ENCODE measurements at regions not wholly inside any gene's neighbourhood (a gene's known extent, or its start where the extent isn't known, plus 50 kb on each side); places are given as distances from the start of the nearest gene placed in this dataset.
"Not testable (repeated sequence)": the region's sequence is repeated elsewhere in the genome, so short reads cannot be mapped to it uniquely, and the experiment has no call there.

DNA sequence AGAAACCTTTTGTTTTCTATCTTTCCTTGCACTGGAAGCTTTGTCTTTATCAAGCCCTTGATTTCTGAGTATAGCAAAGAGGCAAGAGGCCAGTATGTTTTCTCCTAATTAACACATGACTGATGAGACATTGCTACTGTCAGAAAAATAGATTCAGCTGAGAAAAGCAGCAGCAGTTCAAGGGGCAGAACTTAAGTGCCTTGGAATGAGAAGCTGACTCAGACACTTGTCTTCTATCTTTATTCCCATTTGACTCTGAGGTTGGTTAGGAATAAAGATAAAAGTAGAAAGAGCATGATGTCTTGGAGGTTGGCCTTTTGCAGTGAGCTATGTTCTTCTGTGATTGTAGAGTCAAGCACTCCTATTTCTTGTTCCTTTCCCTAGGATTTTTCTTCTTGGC, 79.1 kb upstream of the MAN1A1 start:
- TF ChIP-seq ZFX (IDR thresholded peaks at IDR 0.05) = no peak
- TF ChIP-seq, protein P1, sequence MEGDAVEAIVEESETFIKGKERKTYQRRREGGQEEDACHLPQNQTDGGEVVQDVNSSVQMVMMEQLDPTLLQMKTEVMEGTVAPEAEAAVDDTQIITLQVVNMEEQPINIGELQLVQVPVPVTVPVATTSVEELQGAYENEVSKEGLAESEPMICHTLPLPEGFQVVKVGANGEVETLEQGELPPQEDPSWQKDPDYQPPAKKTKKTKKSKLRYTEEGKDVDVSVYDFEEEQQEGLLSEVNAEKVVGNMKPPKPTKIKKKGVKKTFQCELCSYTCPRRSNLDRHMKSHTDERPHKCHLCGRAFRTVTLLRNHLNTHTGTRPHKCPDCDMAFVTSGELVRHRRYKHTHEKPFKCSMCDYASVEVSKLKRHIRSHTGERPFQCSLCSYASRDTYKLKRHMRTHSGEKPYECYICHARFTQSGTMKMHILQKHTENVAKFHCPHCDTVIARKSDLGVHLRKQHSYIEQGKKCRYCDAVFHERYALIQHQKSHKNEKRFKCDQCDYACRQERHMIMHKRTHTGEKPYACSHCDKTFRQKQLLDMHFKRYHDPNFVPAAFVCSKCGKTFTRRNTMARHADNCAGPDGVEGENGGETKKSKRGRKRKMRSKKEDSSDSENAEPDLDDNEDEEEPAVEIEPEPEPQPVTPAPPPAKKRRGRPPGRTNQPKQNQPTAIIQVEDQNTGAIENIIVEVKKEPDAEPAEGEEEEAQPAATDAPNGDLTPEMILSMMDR (conservative IDR thresholded peaks at IDR 0.05) = no peak
- H3K27ac ChIP-seq = no peak overlapping the region

DNA sequence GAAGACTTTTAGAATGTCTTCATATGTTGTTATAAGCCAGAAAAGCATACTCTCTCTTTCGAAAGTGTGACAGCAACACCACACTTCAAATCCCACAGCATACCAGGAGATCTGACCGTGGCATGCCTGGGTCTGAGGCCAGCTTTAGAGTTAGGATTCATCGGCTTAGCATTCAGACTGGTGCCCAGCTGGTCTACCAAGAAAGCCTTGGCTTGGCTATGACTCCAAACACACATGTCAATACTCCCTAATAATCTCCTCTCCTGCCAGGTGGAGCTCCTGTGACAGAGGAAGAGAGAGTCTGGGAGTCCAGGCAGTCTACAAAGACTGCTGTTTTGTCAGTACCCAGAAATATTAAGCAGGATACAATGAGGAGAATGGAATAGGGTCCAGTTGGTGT, 77.1 kb upstream of the MAN1A1 start:
- TF ChIP-seq, protein P1 (conservative IDR thresholded peaks at IDR 0.05) = no peak
- TF ChIP-seq ZFX (IDR thresholded peaks at IDR 0.05) = no peak
- no peak overlapping the region for H3K27ac ChIP-seq

- TF ChIP-seq, protein P1 (conservative IDR thresholded peaks at IDR 0.05) = no peak
- no peak for TF ChIP-seq ZFX (IDR thresholded peaks at IDR 0.05)
These were observed 74.4 kb upstream of the MAN1A1 start for GRCh38 chr6:119423996-119424395.

GRCh38 chr6:119418084-119418483, 68.5 kb upstream of the MAN1A1 start:
- not testable (repeated sequence) for H3K27ac ChIP-seq

More at GRCh38 chr6:119423996-119424395, 74.4 kb upstream of the MAN1A1 start:
- no peak overlapping the region for H3K27ac ChIP-seq

GRCh38 chr6:119407156-119407555, 57.6 kb upstream of the MAN1A1 start:
- TF ChIP-seq, protein P1 (conservative IDR thresholded peaks at IDR 0.05) = no peak
- TF ChIP-seq ZFX (IDR thresholded peaks at IDR 0.05) = no peak
- no peak overlapping the region for H3K27ac ChIP-seq

DNA sequence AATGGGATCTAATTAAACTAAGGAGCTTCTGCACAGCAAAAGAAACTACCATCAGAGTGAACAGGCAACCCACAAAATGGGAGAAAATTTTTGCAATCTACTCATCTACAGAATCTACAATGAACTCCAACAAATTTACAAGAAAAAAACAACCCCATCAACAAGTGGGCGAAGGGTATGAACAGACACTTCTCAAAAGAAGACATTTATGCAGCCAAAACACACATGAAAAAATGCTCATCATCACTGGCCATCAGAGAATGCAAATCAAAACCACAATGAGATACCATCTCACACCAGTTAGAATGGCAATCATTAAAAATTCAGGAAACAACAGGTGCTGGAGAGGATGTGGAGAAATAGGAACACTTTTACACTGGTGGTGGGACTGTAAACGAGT, 55.6 kb upstream of the MAN1A1 start:
- H3K27ac ChIP-seq = not testable (repeated sequence)

All from C4-2B (cell line).